ENCODE measurements at regions not wholly inside any gene's neighbourhood (a gene's known extent, or its start where the extent isn't known, plus 50 kb on each side); places are given as distances from the start of the nearest gene placed in this dataset.

DNA sequence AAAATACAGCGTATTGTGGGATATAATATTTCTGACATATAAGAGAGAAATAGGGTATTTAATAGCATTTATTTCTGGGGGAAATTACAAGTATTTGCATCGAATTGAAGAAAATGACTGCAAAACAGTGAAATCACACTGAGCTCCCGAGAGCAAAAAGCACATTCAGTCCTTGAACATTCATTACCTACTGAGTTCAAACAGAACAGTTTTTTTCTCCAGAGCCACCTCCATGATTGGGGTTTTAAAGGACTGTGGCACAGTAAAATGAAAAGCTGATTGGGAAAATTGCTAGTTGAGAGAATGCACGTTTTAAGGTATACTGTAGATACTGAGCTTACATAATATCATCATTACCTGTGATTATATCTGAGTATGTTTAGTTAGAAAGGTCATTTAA lies 58.0 kb upstream of the TRPC4 start:
- Histone ChIP-seq H3K4me1 (no peaks in the 10 kb centered on the region), H3K4me3 (no peak overlapping the region), H3K9me3 (no peaks in the 10 kb centered on the region), H3K36me3 (no peaks in the 10 kb centered on the region), H3K27me3 (no peaks in the 10 kb centered on the region), H3K27ac (no peak overlapping the region)
- DNase-seq (ENCODE audit: low spot score in 2 of 2): no peak
- TF ChIP-seq POLR2AphosphoS5 (IDR thresholded peaks at IDR 0.05) (no peak), POLR2A (IDR thresholded peaks at IDR 0.05) (no peak), EP300 (IDR thresholded peaks at IDR 0.05) (no peak)
- TF ChIP-seq, protein P1, sequence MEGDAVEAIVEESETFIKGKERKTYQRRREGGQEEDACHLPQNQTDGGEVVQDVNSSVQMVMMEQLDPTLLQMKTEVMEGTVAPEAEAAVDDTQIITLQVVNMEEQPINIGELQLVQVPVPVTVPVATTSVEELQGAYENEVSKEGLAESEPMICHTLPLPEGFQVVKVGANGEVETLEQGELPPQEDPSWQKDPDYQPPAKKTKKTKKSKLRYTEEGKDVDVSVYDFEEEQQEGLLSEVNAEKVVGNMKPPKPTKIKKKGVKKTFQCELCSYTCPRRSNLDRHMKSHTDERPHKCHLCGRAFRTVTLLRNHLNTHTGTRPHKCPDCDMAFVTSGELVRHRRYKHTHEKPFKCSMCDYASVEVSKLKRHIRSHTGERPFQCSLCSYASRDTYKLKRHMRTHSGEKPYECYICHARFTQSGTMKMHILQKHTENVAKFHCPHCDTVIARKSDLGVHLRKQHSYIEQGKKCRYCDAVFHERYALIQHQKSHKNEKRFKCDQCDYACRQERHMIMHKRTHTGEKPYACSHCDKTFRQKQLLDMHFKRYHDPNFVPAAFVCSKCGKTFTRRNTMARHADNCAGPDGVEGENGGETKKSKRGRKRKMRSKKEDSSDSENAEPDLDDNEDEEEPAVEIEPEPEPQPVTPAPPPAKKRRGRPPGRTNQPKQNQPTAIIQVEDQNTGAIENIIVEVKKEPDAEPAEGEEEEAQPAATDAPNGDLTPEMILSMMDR (IDR thresholded peaks at IDR 0.05): no peak
- WGBS: 55% methylated on average over 4 of the region's 4 CpGs

- no peaks in the 10 kb centered on the region for H3K9me3 ChIP-seq
- no peak overlapping the region for H3K27ac ChIP-seq
- no peak overlapping the region for H3K4me3 ChIP-seq
- no peaks in the 10 kb centered on the region for H3K36me3 ChIP-seq
- H3K4me1 ChIP-seq: no peaks in the 10 kb centered on the region
- TF ChIP-seq POLR2A (IDR thresholded peaks at IDR 0.05) (no peak), EP300 (IDR thresholded peaks at IDR 0.05) (no peak), POLR2AphosphoS5 (IDR thresholded peaks at IDR 0.05) (no peak)
- TF ChIP-seq, protein P1 (IDR thresholded peaks at IDR 0.05): no peak
- H3K27me3 ChIP-seq: no peaks in the 10 kb centered on the region
- DNase-seq (ENCODE audit: low spot score in 2 of 2): no peak
- 80% methylated on average over 7 of the region's 7 CpGs for WGBS
These were observed 56.4 kb upstream of the TRPC4 start for GRCh38 chr13:37925878-37926473.

DNA sequence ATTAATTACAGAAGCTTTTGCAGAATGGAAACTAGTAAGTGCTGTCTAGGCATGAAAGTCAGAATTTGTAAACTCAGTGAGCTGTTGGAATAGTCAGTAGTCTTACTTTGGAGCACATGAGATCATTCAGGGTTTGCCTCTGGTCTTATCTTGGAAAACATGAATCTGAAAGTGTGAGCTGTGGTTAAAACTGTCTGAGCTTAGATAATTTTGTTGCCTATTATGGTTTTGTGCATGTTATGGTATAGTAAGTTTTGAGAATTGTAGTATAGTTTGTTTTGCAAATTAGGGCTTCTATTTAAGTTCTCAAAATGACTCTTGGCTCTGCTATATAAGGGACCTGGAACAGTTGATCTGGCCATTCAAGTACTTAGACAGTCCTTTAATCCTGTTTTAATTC lies 53.7 kb upstream of the TRPC4 start:
- Histone ChIP-seq H3K36me3 (no peaks in the 10 kb centered on the region), H3K4me3 (no peak overlapping the region), H3K9me3 (no peaks in the 10 kb centered on the region), H3K4me1 (no peaks in the 10 kb centered on the region), H3K27me3 (no peaks in the 10 kb centered on the region), H3K27ac (no peak overlapping the region)
- no peak for TF ChIP-seq POLR2AphosphoS5 (IDR thresholded peaks at IDR 0.05)
- no peak for TF ChIP-seq EP300 (IDR thresholded peaks at IDR 0.05)
- TF ChIP-seq, protein P1 (IDR thresholded peaks at IDR 0.05): no peak
- TF ChIP-seq POLR2A (IDR thresholded peaks at IDR 0.05): no peak
- no peak for DNase-seq (ENCODE audit: low spot score in 2 of 2)

DNA sequence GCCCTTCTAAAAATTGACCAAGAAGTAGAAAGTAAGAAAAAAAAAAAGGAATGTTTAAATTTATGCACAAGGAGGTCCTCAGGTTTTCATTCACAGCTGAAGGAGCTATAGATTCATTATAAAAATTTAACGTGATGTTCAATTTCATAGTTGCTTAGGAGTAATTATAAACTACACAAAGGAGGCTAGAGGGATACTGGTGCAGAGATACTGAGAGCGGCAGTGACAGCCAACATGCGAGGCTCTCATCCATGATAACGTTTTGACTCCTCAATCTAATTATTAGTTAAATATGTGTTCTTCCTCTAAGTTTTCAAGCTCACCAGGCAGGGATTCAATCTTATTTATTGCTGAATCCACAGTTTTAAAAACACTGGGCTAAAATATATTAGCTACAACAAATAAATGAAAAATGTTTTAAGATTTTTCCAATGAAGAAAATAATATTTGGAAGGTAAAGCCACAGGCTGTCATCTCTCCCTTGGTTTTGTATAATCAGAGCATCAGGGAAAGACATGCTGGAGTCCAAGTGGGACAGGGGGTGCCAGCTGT lies 49.8 kb upstream of the TRPC4 start:
- no peaks in the 10 kb centered on the region for H3K27me3 ChIP-seq
- 57% methylated on average over 4 of the region's 4 CpGs for WGBS
- H3K4me3 ChIP-seq: no peak overlapping the region
- TF ChIP-seq EP300 (IDR thresholded peaks at IDR 0.05) (no peak), POLR2A (IDR thresholded peaks at IDR 0.05) (no peak), POLR2AphosphoS5 (IDR thresholded peaks at IDR 0.05) (no peak)
- TF ChIP-seq, protein P1 (IDR thresholded peaks at IDR 0.05): no peak
- peaks cover 6% of the 10 kb centered on the region for H3K9me3 ChIP-seq
- H3K4me1 ChIP-seq: no peaks in the 10 kb centered on the region
- H3K27ac ChIP-seq: no peak overlapping the region
- no peaks in the 10 kb centered on the region for H3K36me3 ChIP-seq
- DNase-seq (ENCODE audit: low spot score in 2 of 2): no peak
